PC-3 (cell line): ENCODE measurements at regions not wholly inside any gene's neighbourhood (a gene's known extent, or its start where the extent isn't known, plus 50 kb on each side); places are given as distances from the start of the nearest gene placed in this dataset.

Experiments
- CTCF ChIP-seq: fragments of 300-600 bp; sonication (generic); conservative IDR thresholded peaks from 2 replicates; pipeline ENCODE4 v1.5.1; 2017; ENCODE audit warnings: antibody characterized with exemption, low read depth, mild to moderate bottlenecking, low read length
- EZH2 ChIP-seq: fragments of 300-600 bp; sonication (generic); IDR thresholded peaks from one replicate; pipeline ENCODE4 v1.6.1; 2017; ENCODE audit warnings: antibody characterized with exemption, mild to moderate bottlenecking, low read length; ENCODE audit not compliant: unreplicated experiment
- EZH2phosphoT487 ChIP-seq: fragments of 300-600 bp; sonication (generic); IDR thresholded peaks from 2 replicates; pipeline ENCODE4 v1.6.1; 2018; ENCODE audit warnings: mild to moderate bottlenecking, antibody characterized with exemption, low read length, borderline replicate concordance

- no peak for TF ChIP-seq CTCF
- TF ChIP-seq EZH2, result no peak
- TF ChIP-seq EZH2phosphoT487, result no peak
Measured at GRCh38 chr5:38675443-38675842, 119.0 kb upstream of the LIFR start.
